Smooth muscle cell (in vitro differentiated cells): ENCODE measurements at regions not wholly inside any gene's neighbourhood (a gene's known extent, or its start where the extent isn't known, plus 50 kb on each side); places are given as distances from the start of the nearest gene placed in this dataset.

Experiments used
- DNase-seq: peaks from one replicate; lab custom pipeline; 2025; ENCODE audit not compliant: unreplicated experiment; lab: John Stamatoyannopoulos, UW
- H2AFZ ChIP-seq: fragments of 200-600 bp; sonication (generic); 2 replicates; pipeline ENCODE4 v1.6.0; 2016; ENCODE audit warnings: antibody characterized with exemption, low read depth, mild to moderate bottlenecking
- H3F3A ChIP-seq: fragments of 200-600 bp; sonication (generic); 2 replicates; pipeline ENCODE4 v1.6.0; 2017; ENCODE audit warnings: antibody characterized with exemption, low read depth
- H3K27ac ChIP-seq: fragments of 200-600 bp; sonication (generic); 2 replicates; pipeline ENCODE4 v1.5.1; 2016; ENCODE audit warnings: low read depth, mild to moderate bottlenecking
- H3K27me3 ChIP-seq: fragments of 200-600 bp; sonication (generic); 2 replicates; pipeline ENCODE4 v1.6.1; 2016; ENCODE audit warnings: low read depth, mild to moderate bottlenecking
- H3K36me3 ChIP-seq: fragments of 200-600 bp; sonication (generic); 2 replicates; pipeline ENCODE4 v1.5.1; 2016; ENCODE audit warnings: low read depth
- H3K4me1 ChIP-seq: fragments of 200-600 bp; sonication (generic); 2 replicates; pipeline ENCODE4 v1.5.1; 2016; ENCODE audit warnings: low read depth
- H3K4me2 ChIP-seq: fragments of 200-600 bp; sonication (generic); 2 replicates; pipeline ENCODE4 v1.6.0; 2016; ENCODE audit warnings: mild to moderate bottlenecking
- H3K4me3 ChIP-seq: fragments of 200-600 bp; sonication (generic); 2 replicates; pipeline ENCODE4 v1.5.1; 2016; ENCODE audit warnings: mild to moderate bottlenecking
- H3K79me2 ChIP-seq: fragments of 200-600 bp; sonication (generic); 2 replicates; pipeline ENCODE4 v1.6.0; 2016; ENCODE audit warnings: low read depth, mild to moderate bottlenecking
- H3K9ac ChIP-seq: fragments of 200-600 bp; sonication (generic); 2 replicates; pipeline ENCODE4 v1.6.0; 2016; ENCODE audit warnings: low read depth
- H3K9me3 ChIP-seq: fragments of 200-600 bp; sonication (generic); replicated peaks from 2 replicates; pipeline ENCODE4 v1.5.1; 2016; ENCODE audit warnings: low read depth
- H4K20me1 ChIP-seq: fragments of 200-600 bp; sonication (generic); 2 replicates; pipeline ENCODE4 v1.6.0; 2016; ENCODE audit warnings: low read depth
- CTCF ChIP-seq: fragments of 200-600 bp; sonication (generic); IDR thresholded peaks from 2 replicates; pipeline ENCODE4 v1.5.1; 2017; ENCODE audit warnings: borderline replicate concordance, mild to moderate bottlenecking, antibody characterized with exemption; ENCODE audit not compliant: insufficient read depth, poor library complexity, severe bottlenecking
- WGBS: methylation state at CpG from one replicate; pipeline ENCODE4 v1.1.7; 2016; ENCODE audit warnings: low lambda C conversion rate; 5-methylcytosine and 5-hydroxymethylcytosine counted together

- Histone ChIP-seq H3F3A (no peaks in the 10 kb centered on the region), H3K4me3 (no peak overlapping the region), H3K4me1 (no peaks in the 10 kb centered on the region), H3K27me3 (peaks cover 5% of the 10 kb centered on the region), H3K36me3 (no peaks in the 10 kb centered on the region), H3K9ac (no peak overlapping the region), H3K79me2 (no peaks in the 10 kb centered on the region), H4K20me1 (no peaks in the 10 kb centered on the region), H2AFZ (no peak overlapping the region), H3K9me3 (no peaks in the 10 kb centered on the region), H3K27ac (no peak overlapping the region), H3K4me2 (no peak overlapping the region)
- 85% methylated on average over 6 of the region's 6 CpGs for WGBS
- no peak for TF ChIP-seq CTCF
- no peak for DNase-seq
Observed at GRCh38 chr5:158309088-158309807, 450.3 kb upstream of the CLINT1 start.

- H3K4me2 ChIP-seq, result no peak overlapping the region
- no peak for TF ChIP-seq CTCF
- no peak overlapping the region for H3K9ac ChIP-seq
- 87% methylated on average over 6 of the region's 6 CpGs for WGBS
- H3K4me1 ChIP-seq, result no peaks in the 10 kb centered on the region
- H3F3A ChIP-seq, result no peaks in the 10 kb centered on the region
- no peaks in the 10 kb centered on the region for H3K79me2 ChIP-seq
- no peaks in the 10 kb centered on the region for H3K9me3 ChIP-seq
- no peak overlapping the region for H2AFZ ChIP-seq
- H3K27me3 ChIP-seq, result peaks cover 5% of the 10 kb centered on the region
- no peaks in the 10 kb centered on the region for H4K20me1 ChIP-seq
- H3K27ac ChIP-seq, result no peak overlapping the region
- no peak overlapping the region for H3K4me3 ChIP-seq
- no peaks in the 10 kb centered on the region for H3K36me3 ChIP-seq
- no peak for DNase-seq
Observed at GRCh38 chr5:158308429-158309025, 449.6 kb upstream of the CLINT1 start.

GRCh38 chr5:158305861-158306260 lies 446.9 kb upstream of the CLINT1 start:
- Histone ChIP-seq H3K9ac (no peak overlapping the region), H3K4me3 (no peak overlapping the region), H3K4me2 (no peak overlapping the region), H3K27ac (no peak overlapping the region), H2AFZ (no peak overlapping the region), H3K27me3 (peaks cover 10% of the 10 kb centered on the region), H3K36me3 (no peaks in the 10 kb centered on the region), H3K79me2 (no peaks in the 10 kb centered on the region), H3K4me1 (no peaks in the 10 kb centered on the region), H3K9me3 (no peaks in the 10 kb centered on the region), H3F3A (no peaks in the 10 kb centered on the region), H4K20me1 (no peaks in the 10 kb centered on the region)
- no peak for DNase-seq
- TF ChIP-seq CTCF, result no peak
- whole genome bisulfite sequencing, result 93% methylated on average over 1 of the region's 1 CpG

- no peaks in the 10 kb centered on the region for H3K9me3 ChIP-seq
- H3K4me3 ChIP-seq, result no peak overlapping the region
- H4K20me1 ChIP-seq, result no peaks in the 10 kb centered on the region
- H3K36me3 ChIP-seq, result no peaks in the 10 kb centered on the region
- no peaks in the 10 kb centered on the region for H3K79me2 ChIP-seq
- no peak overlapping the region for H3K4me2 ChIP-seq
- H2AFZ ChIP-seq, result no peak overlapping the region
- H3K4me1 ChIP-seq, result no peaks in the 10 kb centered on the region
- no peak overlapping the region for H3K9ac ChIP-seq
- WGBS, result 98% methylated on average over 2 of the region's 2 CpGs
- peaks cover 10% of the 10 kb centered on the region for H3K27me3 ChIP-seq
- no peak overlapping the region for H3K27ac ChIP-seq
- TF ChIP-seq CTCF, result no peak
- H3F3A ChIP-seq, result no peaks in the 10 kb centered on the region
- DNase-seq, result no peak
Observed at GRCh38 chr5:158304607-158305006, 445.7 kb upstream of the CLINT1 start.
